Activated CD4-positive, alpha-beta T cell treated with anti-CD3 and anti-CD28 coated beads, Interleukin-10, Interleukin-2, amounts not matched to agents 100 ng/mL and 50 ng/mL, durations not matched to agents 16 hours and 8 hours (primary cell): ENCODE measurements at regions not wholly inside any gene's neighbourhood (a gene's known extent, or its start where the extent isn't known, plus 50 kb on each side); places are given as distances from the start of the nearest gene placed in this dataset.
"Not testable (repeated sequence)": the region's sequence is repeated elsewhere in the genome, so short reads cannot be mapped to it uniquely, and the experiment has no call there.

Experiments
- DNase-seq: peaks from one replicate; pipeline ENCODE4 v3.0.0-alpha.2; 2020

- no peak for DNase-seq
Measured at GRCh38 chr1:163477276-163477830, 155.6 kb downstream of the NUF2 start.

GRCh38 chr1:163498391-163499330 is 176.9 kb downstream of the NUF2 start:
- DNase-seq, result not testable (repeated sequence)

- no peak for DNase-seq
Measured at GRCh38 chr1:163504331-163504978, 182.7 kb downstream of the NUF2 start.

GRCh38 chr1:163509114-163509513 is 187.4 kb downstream of the NUF2 start:
- no peak for DNase-seq

GRCh38 chr1:163512349-163512989 is 190.7 kb downstream of the NUF2 start:
- DNase-seq, result no peak

GRCh38 chr1:163523375-163524029 is 201.7 kb downstream of the NUF2 start:
- DNase-seq, result no peak

- peak; percentile 34 for DNase-seq
Measured at GRCh38 chr1:163528710-163529348, 207.1 kb downstream of the NUF2 start.

- no peak for DNase-seq
Measured at GRCh38 chr1:163531345-163531744, 209.6 kb downstream of the NUF2 start.

- DNase-seq, result no peak
Measured at GRCh38 chr1:163535401-163535800, 213.6 kb downstream of the NUF2 start.

GRCh38 chr1:163535807-163536206 is 214.1 kb downstream of the NUF2 start:
- DNase-seq, result no peak

- DNase-seq, result no peak
Measured at GRCh38 chr1:163537809-163538208, 216.1 kb downstream of the NUF2 start.

GRCh38 chr1:163538667-163539066 is 216.9 kb downstream of the NUF2 start:
- DNase-seq, result no peak

GRCh38 chr1:163540727-163541126 is 219.0 kb downstream of the NUF2 start:
- DNase-seq, result no peak

- DNase-seq, result no peak
Measured at GRCh38 chr1:163544441-163544840, 222.7 kb downstream of the NUF2 start.

- DNase-seq, result no peak
Measured at GRCh38 chr1:163558162-163558561, 236.4 kb downstream of the NUF2 start.

GRCh38 chr1:163561580-163562295 is 240.0 kb downstream of the NUF2 start:
- DNase-seq, result peak; percentile 2

GRCh38 chr1:163562355-163562754 is 240.6 kb downstream of the NUF2 start:
- DNase-seq, result no peak

- no peak for DNase-seq
Measured at GRCh38 chr1:163565166-163565565, 243.4 kb downstream of the NUF2 start.

GRCh38 chr1:163570071-163570470 is 248.3 kb downstream of the NUF2 start:
- no peak for DNase-seq

- DNase-seq, result no peak
Measured at GRCh38 chr1:163571950-163572349, 250.2 kb downstream of the NUF2 start.

- DNase-seq, result no peak
Measured at GRCh38 chr1:163574119-163574518, 252.4 kb downstream of the NUF2 start.

GRCh38 chr1:163580926-163581325 is 259.2 kb downstream of the NUF2 start:
- DNase-seq, result no peak
